Subcutaneous abdominal adipose tissue (tissue), 5 donors: ENCODE measurements at regions not wholly inside any gene's neighbourhood (a gene's known extent, or its start where the extent isn't known, plus 50 kb on each side); places are given as distances from the start of the nearest gene placed in this dataset.

Source experiments
- H3K27ac ChIP-seq: one replicate; pipeline ENCODE4 v1.7.0; 2013; ENCODE audit warnings: low read depth, mild to moderate bottlenecking, inconsistent platforms, low read length, moderate library complexity
- H3K27me3 ChIP-seq, 5 donors: one replicate each; pipeline ENCODE4 v1.7.0; 2013; ENCODE audit warnings: low read length in 5 of 5, inconsistent platforms in 1 of 5; ENCODE audit not compliant: control insufficient read depth in 5 of 5, insufficient read depth in 4 of 5
- H3K36me3 ChIP-seq, 5 donors: one replicate each; pipeline ENCODE4 v1.7.0; 2013; ENCODE audit warnings: low read length in 5 of 5; ENCODE audit not compliant: control insufficient read depth in 5 of 5, insufficient read depth in 5 of 5
- H3K4me1 ChIP-seq, 5 donors: one replicate each; pipeline ENCODE4 v1.7.0; 2013; ENCODE audit warnings: low read length in 5 of 5, mild to moderate bottlenecking in 3 of 5, moderate library complexity in 1 of 5; ENCODE audit not compliant: control insufficient read depth in 5 of 5, insufficient read depth in 5 of 5
- H3K4me3 ChIP-seq, 5 donors: one replicate each; pipeline ENCODE4 v1.7.0; 2013; ENCODE audit warnings: low read length in 5 of 5, low read depth in 1 of 5
- H3K9ac ChIP-seq, 5 donors: one replicate each; pipeline ENCODE4 v1.7.0; 2013; ENCODE audit warnings: low read length in 5 of 5, mild to moderate bottlenecking in 4 of 5, moderate library complexity in 3 of 5
- H3K9me3 ChIP-seq, 5 donors: one replicate each; pipeline ENCODE4 v1.7.0; 2013; ENCODE audit warnings: low read length in 5 of 5; ENCODE audit not compliant: control insufficient read depth in 5 of 5
- donor health status: healthy.
- donor health status: healthy.
- donor health status: healthy.
- donor health status: healthy.
- donor health status: healthy.

DNA sequence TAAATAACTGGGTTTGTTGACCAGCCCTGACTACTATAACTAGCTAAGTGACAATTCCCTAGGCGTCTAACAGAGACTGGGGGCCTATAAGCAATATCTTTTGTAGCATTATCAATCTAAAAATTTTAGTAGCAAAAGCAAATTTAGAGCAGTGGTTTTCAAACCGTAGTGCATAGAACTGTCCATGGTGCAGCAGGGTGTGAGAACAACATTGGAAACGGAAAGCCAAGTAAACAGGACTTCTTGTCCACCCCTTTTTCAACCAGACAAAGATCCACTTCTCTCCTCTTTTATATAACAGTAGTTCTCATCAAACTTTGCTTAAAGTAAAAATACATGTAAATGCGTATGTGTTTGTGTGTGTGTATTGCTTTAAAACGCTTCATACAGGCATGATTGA lies 1099.1 kb upstream of the ATXN8OS start:
- no peak overlapping the region for H3K9ac ChIP-seq
- H3K9me3 ChIP-seq = peaks cover 0 to 4% (median 0%) of the 10 kb centered on the region in 5 donors
- H3K4me3 ChIP-seq = no peak overlapping the region
- no peak overlapping the region for H3K27ac ChIP-seq
- H3K27me3 ChIP-seq = no peaks in the 10 kb centered on the region
- no peaks in the 10 kb centered on the region for H3K36me3 ChIP-seq
- no peaks in the 10 kb centered on the region for H3K4me1 ChIP-seq

DNA sequence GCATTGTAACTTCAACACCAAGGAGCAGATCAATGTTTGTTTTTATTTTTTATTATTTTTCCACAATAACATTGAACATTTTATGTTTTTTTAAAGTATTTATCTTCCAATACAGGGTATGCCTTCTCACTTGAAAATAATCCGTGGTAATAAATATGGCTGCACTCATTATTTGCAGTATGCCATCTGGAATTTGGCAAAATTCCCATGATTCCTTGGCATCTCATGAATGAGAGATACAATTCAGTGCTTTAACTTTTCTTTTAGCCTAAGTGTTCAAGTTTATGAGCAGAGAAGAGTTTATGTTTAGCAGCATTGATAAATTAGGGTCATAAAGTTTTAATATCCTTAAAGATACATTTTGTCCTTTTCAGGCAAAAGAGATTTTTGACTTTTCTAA lies 1109.6 kb upstream of the ATXN8OS start:
- no peaks in the 10 kb centered on the region for H3K27me3 ChIP-seq
- H3K4me1 ChIP-seq = no peaks in the 10 kb centered on the region
- no peak overlapping the region for H3K4me3 ChIP-seq
- H3K9ac ChIP-seq = no peak overlapping the region
- H3K36me3 ChIP-seq = no peaks in the 10 kb centered on the region
- no peak overlapping the region for H3K27ac ChIP-seq
- H3K9me3 ChIP-seq = peaks cover 0 to 19% (median 11%) of the 10 kb centered on the region in 5 donors

DNA sequence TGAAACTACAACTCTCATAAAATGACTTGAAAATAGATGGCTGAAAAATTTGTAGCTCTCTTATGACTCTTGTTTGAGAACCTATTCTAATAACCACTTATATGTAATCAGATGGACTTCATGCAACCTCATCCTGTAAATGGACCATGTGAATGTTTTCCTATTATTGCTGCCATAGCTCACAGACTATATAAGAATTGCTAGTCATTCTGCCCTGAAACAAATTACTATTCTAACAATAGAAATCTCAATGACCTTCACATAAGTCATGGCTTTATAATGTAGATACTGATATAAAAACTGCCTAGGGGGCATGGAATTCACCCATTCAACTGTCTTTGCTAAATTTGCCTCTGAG lies 1111.0 kb upstream of the ATXN8OS start:
- Histone ChIP-seq H3K36me3 (no peaks in the 10 kb centered on the region), H3K9ac (no peak overlapping the region), H3K27me3 (no peaks in the 10 kb centered on the region)

DNA sequence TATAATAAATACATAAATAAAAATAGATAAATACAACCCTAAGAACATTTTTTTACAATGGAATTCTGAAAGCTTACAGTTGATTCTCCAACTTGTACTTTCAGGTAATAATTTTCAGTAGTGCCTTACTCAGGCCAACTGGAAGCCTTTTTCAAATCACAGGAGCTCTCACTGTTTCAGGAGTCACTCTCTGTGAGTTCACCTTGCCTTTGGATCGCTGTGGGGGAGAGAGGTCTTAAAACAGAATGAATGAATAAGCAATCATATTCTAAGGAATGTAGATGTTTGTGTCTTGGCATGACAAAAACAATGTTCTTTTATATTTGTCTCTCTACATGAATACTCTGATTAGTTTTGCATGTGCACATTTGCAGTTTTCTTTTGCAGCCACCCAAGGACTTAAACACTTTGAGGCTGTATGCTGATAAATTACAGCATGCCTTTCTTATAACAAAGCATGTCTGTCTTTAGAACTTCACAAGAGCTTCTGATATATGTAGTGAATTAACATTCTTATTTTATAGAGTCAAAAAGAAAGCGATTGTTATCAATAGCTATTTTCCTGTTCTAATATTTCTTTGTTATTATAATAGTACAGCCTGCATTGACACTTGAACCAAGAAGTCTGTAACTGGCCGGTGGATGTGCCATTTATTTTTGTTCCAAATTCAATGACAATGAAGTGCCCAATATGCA lies 1111.5 kb upstream of the ATXN8OS start:
- Histone ChIP-seq H3K27me3 (no peaks in the 10 kb centered on the region), H3K4me1 (no peaks in the 10 kb centered on the region), H3K9ac (no peak overlapping the region), H3K4me3 (no peak overlapping the region), H3K27ac (no peak overlapping the region), H3K36me3 (no peaks in the 10 kb centered on the region), H3K9me3 (peaks cover 0 to 6% (median 2%) of the 10 kb centered on the region in 5 donors)

More for the DNA sequence above, 1111.0 kb upstream of the ATXN8OS start:
- H3K27ac ChIP-seq = no peak overlapping the region
- no peaks in the 10 kb centered on the region for H3K4me1 ChIP-seq
- H3K9me3 ChIP-seq = peaks cover 0 to 11% (median 7%) of the 10 kb centered on the region in 5 donors
- no peak overlapping the region for H3K4me3 ChIP-seq

DNA sequence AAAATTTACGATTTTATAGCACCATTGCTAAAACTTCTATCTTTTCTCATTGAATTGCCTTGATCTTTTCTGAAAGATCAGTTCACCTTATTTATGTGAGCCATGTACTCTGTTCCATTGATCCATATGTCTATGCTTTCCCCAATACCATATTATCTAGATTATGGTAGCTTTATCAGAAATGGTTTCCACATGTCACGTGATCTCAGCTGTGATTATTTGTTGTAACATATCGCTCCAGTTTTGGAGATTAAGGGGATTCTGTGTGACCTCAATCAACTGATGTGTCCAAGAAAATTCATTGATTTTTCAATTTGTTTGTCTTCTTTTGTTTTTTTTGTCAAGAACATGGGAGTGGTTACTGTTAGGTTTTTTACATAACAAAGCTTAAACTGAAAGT lies 1114.5 kb upstream of the ATXN8OS start:
- Histone ChIP-seq H3K9ac (no peak overlapping the region), H3K36me3 (no peaks in the 10 kb centered on the region), H3K4me1 (no peaks in the 10 kb centered on the region)

DNA sequence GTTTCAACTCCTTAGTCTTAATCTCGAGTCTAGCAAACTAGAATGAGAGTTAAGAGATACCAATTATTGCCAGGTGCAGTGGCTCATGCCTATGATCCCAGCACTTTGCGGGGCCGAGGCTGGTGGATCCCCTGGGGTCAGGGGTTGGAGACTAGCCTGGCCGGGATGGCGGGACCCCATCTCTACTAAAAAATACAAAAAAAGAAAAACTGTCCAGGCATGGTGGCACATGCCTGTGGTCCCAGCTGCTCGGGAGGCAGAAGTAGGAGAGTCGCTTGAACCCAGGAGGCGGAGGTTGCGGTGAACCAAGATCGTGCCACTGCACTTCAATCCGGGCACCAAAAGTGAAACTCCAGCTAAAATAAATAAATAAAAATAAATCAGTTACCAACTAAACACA lies 1119.5 kb upstream of the ATXN8OS start:
- Histone ChIP-seq H3K4me1 (no peaks in the 10 kb centered on the region), H3K9me3 (peaks cover 0 to 3% (median 0%) of the 10 kb centered on the region in 5 donors), H3K27me3 (no peaks in the 10 kb centered on the region)

More for the DNA sequence above, 1114.5 kb upstream of the ATXN8OS start:
- Histone ChIP-seq H3K4me3 (no peak overlapping the region), H3K9me3 (no peaks in the 10 kb centered on the region), H3K27ac (no peak overlapping the region), H3K27me3 (no peaks in the 10 kb centered on the region)

DNA sequence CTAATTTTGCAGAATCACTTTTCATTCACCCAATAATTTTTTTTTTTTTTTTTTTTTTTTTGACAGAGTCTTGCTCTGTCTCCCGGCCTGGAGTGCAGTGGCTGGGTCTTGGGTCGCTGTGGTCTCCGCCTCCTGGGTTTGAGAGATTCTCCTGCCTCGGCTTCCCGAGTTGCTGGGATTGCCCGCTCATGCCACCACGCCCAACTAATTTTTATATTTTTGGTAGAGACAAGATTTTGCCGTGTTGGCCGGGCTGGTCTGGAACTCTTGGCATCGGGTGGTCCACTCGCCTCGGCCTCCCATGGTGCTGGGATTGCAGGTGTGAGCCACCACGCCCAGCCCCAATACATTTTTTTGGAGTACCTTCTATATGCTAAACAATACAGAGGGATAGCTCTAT lies 1120.0 kb upstream of the ATXN8OS start:
- Histone ChIP-seq H3K36me3 (no peaks in the 10 kb centered on the region), H3K27me3 (no peaks in the 10 kb centered on the region), H3K27ac (no peak overlapping the region), H3K9me3 (peaks cover 0 to 7% (median 0%) of the 10 kb centered on the region in 5 donors), H3K4me3 (no peak overlapping the region), H3K9ac (no peak overlapping the region), H3K4me1 (no peaks in the 10 kb centered on the region)

More for the DNA sequence above, 1119.5 kb upstream of the ATXN8OS start:
- Histone ChIP-seq H3K4me3 (no peak overlapping the region), H3K36me3 (no peaks in the 10 kb centered on the region), H3K27ac (no peak overlapping the region), H3K9ac (no peak overlapping the region)

DNA sequence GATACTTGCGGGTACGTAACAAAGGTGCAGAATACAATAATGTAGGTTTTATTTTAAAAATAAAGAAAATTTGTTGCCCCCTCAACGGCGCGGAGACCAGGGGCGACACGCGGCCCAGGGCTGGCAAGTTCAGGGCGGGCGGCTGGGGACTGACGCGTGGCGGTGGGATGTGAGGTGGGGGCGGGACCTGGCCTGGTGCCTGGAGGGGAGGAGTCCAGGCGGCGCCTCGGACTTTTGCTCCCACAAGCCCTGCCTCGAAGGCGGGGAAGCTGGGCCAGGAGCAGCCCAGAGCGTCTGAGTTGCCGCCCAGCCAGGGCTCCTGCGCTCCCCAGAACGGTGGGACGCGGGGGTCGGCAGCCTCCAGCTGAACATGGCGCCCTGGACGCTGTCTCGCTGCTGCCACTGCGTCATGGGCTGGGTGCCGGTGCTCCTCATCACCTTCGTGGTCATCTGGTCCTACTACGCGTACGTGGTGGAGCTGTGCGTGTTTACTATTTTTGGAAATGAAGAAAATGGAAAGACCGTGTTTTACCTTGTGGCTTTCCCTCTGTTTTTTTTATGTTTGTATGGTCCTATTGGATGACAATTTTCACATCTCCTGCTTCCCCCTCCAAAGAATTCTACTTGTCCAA lies 1122.8 kb upstream of the ATXN8OS start:
- Histone ChIP-seq H3K36me3 (no peaks in the 10 kb centered on the region), H3K4me3 (no peak overlapping the region), H3K9ac (no peak overlapping the region), H3K27ac (no peak overlapping the region), H3K4me1 (no peaks in the 10 kb centered on the region), H3K9me3 (peaks cover 0 to 7% (median 0%) of the 10 kb centered on the region in 5 donors), H3K27me3 (no peaks in the 10 kb centered on the region)

DNA sequence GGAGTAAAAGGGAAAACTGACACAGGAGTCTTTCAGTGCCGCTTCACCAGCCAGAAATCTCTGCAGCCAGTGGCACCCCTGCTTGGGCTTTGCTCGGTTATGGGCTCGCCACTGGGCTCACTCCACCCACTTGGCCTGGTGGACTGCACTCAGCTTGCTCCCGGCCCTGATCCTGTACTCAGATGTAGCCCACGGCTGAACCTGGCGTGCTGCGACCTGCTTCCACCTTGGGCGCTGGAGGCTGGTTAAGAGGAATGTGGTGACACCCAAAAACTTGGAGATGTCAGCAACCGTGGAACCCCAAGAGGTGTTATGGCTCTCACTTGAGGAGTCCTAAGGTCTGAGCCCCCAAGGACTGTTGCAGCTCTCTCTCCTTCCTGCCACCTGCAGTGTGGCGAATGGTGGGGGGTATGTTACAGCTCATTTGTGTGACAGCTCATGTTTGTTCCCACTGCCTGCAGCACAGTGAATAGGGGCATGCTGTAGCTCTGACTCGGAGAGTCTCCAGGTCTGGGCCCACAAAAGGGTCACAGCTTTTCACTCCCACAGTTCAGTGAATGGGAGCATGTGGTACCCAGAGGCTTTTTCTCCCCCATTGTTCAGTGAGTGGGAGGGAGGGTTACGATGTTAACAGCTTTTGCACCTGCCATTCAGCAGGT lies 1124.5 kb upstream of the ATXN8OS start:
- Histone ChIP-seq H3K4me1 (no peaks in the 10 kb centered on the region), H3K27me3 (no peaks in the 10 kb centered on the region), H3K9ac (no peak overlapping the region), H3K4me3 (no peak overlapping the region), H3K9me3 (peaks cover 0 to 7% (median 0%) of the 10 kb centered on the region in 5 donors), H3K27ac (no peak overlapping the region), H3K36me3 (no peaks in the 10 kb centered on the region)

DNA sequence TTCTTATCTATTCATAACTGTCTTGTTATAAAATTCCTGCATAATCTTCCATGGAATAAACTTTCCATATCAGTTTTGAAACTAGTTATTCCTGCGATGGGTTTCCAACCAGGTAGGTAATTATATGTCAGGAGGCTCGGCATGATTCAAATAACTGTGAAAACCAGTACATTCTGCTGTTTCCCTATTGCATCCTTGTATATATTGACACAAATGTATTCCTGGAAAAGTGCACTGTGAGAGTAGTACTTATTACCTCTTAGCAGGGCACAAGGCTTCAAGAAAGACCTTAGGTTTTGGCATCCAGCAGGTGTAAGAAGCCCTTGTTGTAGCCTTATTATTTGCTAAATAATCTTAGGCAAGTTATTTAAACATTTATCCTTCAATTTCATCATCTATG lies 1131.3 kb upstream of the ATXN8OS start:
- Histone ChIP-seq H3K36me3 (no peaks in the 10 kb centered on the region), H3K27ac (no peak overlapping the region), H3K9ac (no peak overlapping the region), H3K4me1 (no peaks in the 10 kb centered on the region), H3K27me3 (no peaks in the 10 kb centered on the region), H3K9me3 (no peaks in the 10 kb centered on the region), H3K4me3 (no peak overlapping the region)
